Type B pancreatic cell (in vitro differentiated cells): ENCODE measurements at regions not wholly inside any gene's neighbourhood (a gene's known extent, or its start where the extent isn't known, plus 50 kb on each side); places are given as distances from the start of the nearest gene placed in this dataset.
"Not testable (repeated sequence)": the region's sequence is repeated elsewhere in the genome, so short reads cannot be mapped to it uniquely, and the experiment has no call there.

Experiments
- DNase-seq: peaks from one replicate; pipeline ENCODE4 v3.0.0; 2021; ENCODE audit warnings: mixed read lengths; ENCODE audit not compliant: unreplicated experiment; ENCODE audit errors: extremely low spot score
- H3K27ac Mint-ChIP-seq: 2 replicates; pipeline ENCODE4 v1.8.0; 2021; ENCODE audit warnings: mild to moderate bottlenecking, mixed read lengths
- H3K27me3 Mint-ChIP-seq: 2 replicates; pipeline ENCODE4 v1.8.0; 2021; ENCODE audit warnings: mixed read lengths
- H3K36me3 Mint-ChIP-seq: 2 replicates; pipeline ENCODE4 v1.8.0; 2021; ENCODE audit warnings: mixed read lengths
- H3K4me1 Mint-ChIP-seq: one replicate; pipeline ENCODE4 v1.8.0; 2021; ENCODE audit warnings: mixed read lengths; ENCODE audit not compliant: unreplicated experiment
- H3K4me3 Mint-ChIP-seq: 2 replicates; pipeline ENCODE4 v1.8.0; 2021; ENCODE audit warnings: mild to moderate bottlenecking, mixed read lengths
- H3K9me3 Mint-ChIP-seq: 2 replicates; pipeline ENCODE4 v1.8.0; 2021; ENCODE audit warnings: mixed read lengths
- TF ChIP-seq, protein P1 (sequence below): fragments of 200-600 bp; sonication (generic); conservative IDR thresholded peaks from 2 replicates; pipeline ENCODE4 v1.5.0; 2021; ENCODE audit warnings: antibody characterized with exemption, mild to moderate bottlenecking

DNA sequence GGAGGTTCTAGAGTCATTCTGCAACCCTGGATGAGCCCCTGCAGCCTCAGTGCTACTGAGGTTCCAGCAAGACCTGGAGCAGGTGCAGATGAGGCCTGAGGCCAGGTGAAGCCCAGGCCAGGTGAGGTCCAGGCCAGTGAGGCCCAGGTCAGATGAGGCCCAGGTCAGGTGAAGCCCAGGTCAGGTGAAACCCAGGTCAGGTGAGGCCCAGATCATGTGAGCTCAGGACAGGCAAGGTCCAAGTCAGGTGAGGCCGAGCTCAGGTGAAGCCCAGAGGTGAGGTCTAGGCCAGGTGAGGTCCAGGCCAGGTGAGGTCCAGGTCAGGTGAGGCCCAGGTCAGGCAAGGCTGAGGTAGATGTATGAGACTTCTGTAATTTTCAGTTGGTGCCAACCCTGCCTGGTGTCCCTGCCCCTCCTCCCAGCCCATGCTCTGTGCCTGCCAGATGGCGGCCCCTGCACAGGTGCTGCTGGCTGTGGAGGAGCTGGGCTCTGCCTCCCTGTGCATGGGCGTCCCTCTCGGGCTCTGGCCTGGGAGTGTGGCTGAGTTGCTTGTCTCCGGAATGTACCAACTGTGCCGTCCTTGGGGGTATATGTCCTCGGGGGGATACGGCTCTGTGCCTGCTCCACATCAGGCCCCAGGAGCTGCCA is 388.5 kb downstream of the TMEM121 start:
- Mint-ChIP-seq H3K9me3 (peaks cover 6% of the 10 kb centered on the region), H3K27me3 (no peaks in the 10 kb centered on the region)
- TF ChIP-seq, protein P1, sequence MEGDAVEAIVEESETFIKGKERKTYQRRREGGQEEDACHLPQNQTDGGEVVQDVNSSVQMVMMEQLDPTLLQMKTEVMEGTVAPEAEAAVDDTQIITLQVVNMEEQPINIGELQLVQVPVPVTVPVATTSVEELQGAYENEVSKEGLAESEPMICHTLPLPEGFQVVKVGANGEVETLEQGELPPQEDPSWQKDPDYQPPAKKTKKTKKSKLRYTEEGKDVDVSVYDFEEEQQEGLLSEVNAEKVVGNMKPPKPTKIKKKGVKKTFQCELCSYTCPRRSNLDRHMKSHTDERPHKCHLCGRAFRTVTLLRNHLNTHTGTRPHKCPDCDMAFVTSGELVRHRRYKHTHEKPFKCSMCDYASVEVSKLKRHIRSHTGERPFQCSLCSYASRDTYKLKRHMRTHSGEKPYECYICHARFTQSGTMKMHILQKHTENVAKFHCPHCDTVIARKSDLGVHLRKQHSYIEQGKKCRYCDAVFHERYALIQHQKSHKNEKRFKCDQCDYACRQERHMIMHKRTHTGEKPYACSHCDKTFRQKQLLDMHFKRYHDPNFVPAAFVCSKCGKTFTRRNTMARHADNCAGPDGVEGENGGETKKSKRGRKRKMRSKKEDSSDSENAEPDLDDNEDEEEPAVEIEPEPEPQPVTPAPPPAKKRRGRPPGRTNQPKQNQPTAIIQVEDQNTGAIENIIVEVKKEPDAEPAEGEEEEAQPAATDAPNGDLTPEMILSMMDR = no peak

DNA sequence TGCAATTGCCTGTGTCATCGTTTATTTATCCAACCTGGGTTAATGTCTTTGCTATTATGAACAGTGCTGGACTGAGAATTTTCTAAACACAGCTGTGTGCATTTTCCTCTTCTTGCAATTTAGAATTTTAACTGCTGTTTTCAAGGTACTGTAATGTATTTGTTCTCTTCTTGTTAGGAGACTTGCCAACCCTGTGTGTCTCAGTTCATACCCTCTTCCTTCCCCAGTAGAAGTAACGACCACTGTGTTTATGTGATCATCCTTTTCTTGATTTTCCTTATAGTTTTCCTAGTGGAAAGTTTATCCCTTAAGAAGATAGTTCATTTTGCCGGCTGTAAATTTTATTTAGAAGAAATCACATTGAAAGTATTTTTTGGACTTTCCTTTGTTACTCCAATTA is 389.2 kb downstream of the TMEM121 start:
- H3K4me3 Mint-ChIP-seq, H3K9me3 Mint-ChIP-seq, H3K36me3 Mint-ChIP-seq: not testable (repeated sequence)

More for the DNA sequence above, 388.5 kb downstream of the TMEM121 start:
- no peaks in the 10 kb centered on the region for H3K36me3 Mint-ChIP-seq
- DNase-seq = no peak
- H3K4me1 Mint-ChIP-seq = no peaks in the 10 kb centered on the region
- no peak overlapping the region for H3K27ac Mint-ChIP-seq
- no peak overlapping the region for H3K4me3 Mint-ChIP-seq

DNA sequence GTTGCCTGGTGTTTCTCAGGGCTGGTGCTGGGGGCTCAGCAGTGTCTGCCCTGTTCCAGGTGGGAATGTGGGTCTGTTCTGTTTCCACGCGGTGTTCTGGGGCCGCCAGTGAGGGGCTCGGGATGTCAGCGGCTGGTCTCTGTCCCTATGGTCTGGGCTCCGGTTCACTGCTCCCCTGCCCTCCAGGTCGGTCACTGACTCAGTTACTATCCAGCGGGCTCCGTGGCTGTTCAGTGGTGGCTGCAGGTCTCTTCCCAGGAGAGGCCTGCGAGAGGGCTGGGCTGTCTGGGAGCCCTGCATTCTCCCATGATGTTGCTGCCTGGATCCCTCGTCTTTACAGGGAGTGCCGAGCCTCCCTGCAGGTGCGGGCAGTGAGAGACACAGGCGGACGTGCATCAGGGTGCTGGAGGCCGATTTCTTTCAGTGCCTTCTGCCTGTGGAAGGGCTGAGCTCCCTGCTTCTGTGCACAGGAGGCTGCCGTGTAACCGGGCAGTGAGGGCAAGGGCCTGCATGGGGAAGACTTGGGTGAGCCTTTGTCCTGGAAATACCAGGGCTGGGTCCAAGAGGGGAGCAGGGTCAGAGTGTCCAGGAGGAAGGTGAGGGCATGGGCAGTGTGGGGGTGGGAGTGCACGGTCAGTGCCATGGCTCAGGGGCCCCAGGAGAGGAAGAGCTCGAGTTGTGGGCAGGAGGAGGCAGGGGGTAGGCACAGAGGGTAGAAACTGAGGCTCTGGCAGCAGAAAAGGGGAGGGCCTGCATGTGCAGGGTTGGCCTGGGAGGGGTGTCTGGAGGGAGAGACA is 391.0 kb downstream of the TMEM121 start:
- not testable (repeated sequence) for DNase-seq, H3K9me3 Mint-ChIP-seq, H3K36me3 Mint-ChIP-seq, H3K27me3 Mint-ChIP-seq, H3K4me3 Mint-ChIP-seq, H3K4me1 Mint-ChIP-seq, H3K27ac Mint-ChIP-seq

More for the DNA sequence above, 389.2 kb downstream of the TMEM121 start:
- not testable (repeated sequence) for H3K27ac Mint-ChIP-seq, DNase-seq, H3K4me1 Mint-ChIP-seq, H3K27me3 Mint-ChIP-seq

DNA sequence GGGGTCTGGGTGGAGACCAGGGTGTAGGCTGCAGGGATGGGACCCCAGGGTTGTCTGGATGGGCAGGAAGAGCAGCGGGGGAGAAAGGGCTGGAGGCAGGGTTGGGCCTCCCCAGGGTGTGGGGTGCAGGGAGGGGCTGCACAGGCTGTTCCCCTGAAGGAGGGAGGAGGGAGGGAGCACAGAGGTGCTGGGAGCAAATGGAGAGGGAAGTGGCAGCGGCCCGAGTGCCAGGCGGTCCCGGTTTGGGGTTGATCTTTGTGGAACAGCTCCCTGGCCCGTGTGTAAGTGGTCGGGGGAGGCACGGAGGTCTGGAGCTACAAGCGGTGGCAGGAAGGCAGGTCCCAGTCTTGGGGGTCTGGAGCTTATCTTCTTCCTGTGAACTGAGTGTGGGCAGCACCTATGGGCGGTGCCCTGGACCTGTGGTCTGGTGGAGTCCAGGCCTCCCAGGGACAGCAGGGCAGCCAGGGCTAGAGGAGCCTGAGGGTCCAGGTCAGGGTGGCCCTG is 391.6 kb downstream of the TMEM121 start:
- H3K4me1 Mint-ChIP-seq = no peaks in the 10 kb centered on the region
- no peaks in the 10 kb centered on the region for H3K36me3 Mint-ChIP-seq
- TF ChIP-seq, protein P1 = no peak
- no peak overlapping the region for H3K27ac Mint-ChIP-seq
- H3K9me3 Mint-ChIP-seq = peaks cover 6% of the 10 kb centered on the region
- no peaks in the 10 kb centered on the region for H3K27me3 Mint-ChIP-seq
- no peak overlapping the region for H3K4me3 Mint-ChIP-seq
- DNase-seq = no peak

DNA sequence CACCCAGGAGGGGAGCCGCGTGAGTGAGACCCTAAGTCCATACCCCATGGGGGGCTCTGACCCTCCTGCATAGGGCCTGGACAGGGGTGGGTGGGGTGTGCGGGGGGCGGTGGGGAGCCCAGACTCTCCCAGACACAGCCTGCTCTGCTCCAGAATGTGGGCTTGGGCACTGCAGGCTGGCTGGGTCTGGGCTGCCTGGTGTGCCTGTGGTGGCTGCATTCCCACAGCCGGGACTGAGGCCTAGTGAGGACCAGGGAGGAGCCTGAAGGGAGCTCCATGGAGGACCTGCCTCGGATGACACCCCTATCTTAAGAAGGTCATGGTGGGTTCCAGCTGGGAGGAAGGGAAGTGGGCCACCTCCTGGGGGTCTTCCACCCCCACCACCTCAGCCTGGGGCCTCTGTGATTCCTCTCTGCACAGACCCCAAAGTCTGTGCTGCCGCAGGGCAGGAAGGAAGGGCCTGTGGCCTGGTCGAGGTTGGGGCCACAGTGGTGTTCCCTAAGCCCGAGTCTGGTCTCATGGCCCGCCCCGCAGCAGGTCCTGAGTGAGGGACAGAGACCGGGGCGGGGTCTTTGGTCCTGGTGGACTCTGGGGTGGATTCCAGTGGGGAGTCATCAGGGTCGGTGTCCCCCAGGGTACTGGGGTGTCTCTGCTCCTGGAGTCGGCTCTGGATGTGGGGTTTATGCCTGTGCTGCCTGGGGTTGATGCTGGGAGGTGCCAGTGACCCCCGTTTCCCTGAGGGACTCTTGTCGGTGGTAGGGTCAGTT is 392.3 kb downstream of the TMEM121 start:
- Mint-ChIP-seq H3K9me3 (peaks cover 6% of the 10 kb centered on the region), H3K27ac (no peak overlapping the region), H3K4me1 (no peaks in the 10 kb centered on the region), H3K4me3 (no peak overlapping the region), H3K36me3 (no peaks in the 10 kb centered on the region), H3K27me3 (no peaks in the 10 kb centered on the region)
- TF ChIP-seq, protein P1 = no peak
- DNase-seq = no peak

DNA sequence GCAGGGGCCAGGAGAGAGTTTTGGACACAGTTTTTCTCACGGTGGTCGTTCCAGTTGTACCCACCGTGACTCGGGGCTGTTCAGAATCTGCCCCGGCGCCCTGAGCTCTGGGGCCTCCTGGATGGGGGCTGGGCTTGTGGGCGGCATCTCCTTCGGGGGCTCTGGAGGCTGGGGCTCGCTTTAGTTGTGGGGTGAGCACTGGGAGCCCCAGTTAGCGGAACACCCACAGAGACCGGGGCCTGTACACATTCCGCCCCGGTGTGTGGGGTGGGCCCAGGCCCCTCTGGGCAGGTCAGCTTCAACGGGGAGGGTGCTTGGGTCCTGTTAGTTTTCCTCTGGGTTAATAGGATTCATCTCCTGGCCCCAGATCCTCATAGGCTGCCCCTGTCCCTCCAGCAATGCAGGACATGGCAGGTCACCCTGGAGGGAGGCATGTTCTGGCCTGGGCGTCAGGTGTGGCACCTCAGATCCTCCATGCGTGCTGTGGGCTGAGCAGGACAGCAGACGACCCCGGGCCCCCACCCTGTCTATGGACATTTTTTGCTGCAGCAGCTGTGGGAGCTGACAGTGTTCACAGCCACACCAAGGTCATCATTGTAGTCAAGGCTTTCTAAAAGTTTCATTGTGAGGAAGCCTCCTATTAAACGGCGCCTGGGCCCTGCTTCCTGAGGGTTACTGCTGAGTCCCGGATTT is 393.2 kb downstream of the TMEM121 start:
- H3K27me3 Mint-ChIP-seq = no peaks in the 10 kb centered on the region
- H3K4me3 Mint-ChIP-seq = no peak overlapping the region
- no peaks in the 10 kb centered on the region for H3K4me1 Mint-ChIP-seq
- H3K9me3 Mint-ChIP-seq = peaks cover 10% of the 10 kb centered on the region
- H3K27ac Mint-ChIP-seq = no peak overlapping the region
- TF ChIP-seq, protein P1 = no peak
- DNase-seq = no peak
- no peaks in the 10 kb centered on the region for H3K36me3 Mint-ChIP-seq

DNA sequence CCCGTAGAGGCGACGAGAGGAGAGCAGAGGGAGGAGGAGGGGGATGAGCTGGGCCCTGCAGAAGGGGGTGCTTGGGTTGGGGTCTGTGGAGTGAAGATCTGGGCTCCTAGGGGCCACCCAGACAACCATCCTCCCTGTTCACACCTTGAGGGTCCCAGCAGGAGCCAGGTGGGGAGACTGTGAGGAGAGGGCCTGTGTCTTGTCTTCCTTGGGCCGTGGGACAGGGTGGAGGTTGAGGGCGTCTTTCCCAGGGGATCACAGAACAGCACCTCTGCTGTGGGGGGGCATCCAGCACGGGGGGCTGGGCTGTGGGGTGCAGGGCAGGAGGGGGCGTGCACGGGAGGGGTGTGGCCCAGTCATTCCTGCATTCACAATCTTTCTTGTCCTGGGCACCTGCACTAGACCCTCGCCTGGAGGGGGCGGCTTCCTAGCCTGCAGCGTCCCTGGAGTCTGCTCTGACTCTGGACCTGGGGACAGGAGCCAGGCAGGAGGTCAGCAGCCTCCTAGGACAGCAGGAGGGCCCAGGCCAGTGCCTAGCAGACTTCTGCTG is 393.8 kb downstream of the TMEM121 start:
- not testable (repeated sequence) for DNase-seq, H3K27me3 Mint-ChIP-seq, H3K36me3 Mint-ChIP-seq, H3K4me1 Mint-ChIP-seq, H3K4me3 Mint-ChIP-seq, H3K27ac Mint-ChIP-seq
- peaks cover 10% of the 10 kb centered on the region for H3K9me3 Mint-ChIP-seq

DNA sequence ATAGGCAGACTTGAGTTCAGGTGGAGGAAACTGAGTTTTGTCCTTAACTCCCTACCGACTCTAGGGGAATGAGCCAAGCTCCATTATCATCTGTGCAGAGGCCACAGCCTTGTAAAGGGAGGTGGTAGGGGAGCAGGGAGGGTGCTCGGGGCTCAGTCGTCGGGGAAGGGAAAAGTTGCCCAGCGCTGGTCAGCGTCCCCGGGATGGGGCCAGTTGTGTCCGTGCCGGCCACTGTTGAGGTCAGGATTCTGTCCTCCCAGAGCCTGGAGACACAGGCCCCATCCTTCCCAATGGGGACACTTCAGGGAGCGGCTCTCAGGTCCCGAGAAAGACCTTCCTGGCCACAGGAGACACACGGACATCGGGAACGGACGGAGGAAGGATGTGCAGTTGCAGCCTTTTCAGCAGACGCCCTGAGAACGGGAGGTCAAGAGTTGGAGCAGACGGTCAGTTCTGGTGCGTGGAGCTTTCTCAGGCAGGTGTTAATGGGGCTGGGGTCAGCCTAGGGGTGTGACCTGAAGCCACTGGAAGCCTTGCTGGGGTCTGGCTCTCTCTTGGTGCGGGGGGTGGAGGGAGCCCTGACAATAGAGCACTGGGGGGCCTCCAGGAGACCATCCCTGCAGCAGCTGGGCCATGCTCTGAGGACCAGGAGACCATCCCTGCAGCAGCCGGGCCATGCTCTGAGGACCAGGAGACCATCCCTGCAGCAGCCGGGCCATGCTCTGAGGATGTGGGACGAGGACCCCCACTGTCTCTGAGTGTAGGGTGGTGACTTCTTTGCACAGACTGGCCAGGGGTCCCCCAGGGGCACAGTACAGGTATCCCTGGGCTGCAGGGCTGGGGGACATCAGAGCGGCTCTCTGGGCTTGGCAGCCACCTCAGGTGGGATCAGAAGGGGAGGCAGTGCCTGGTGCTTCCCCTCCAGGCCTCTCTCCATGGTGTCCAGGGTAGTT is 394.7 kb downstream of the TMEM121 start:
- not testable (repeated sequence) for H3K9me3 Mint-ChIP-seq, H3K27ac Mint-ChIP-seq, H3K36me3 Mint-ChIP-seq, DNase-seq, H3K4me1 Mint-ChIP-seq, H3K4me3 Mint-ChIP-seq, H3K27me3 Mint-ChIP-seq
